ENCODE measurements at regions not wholly inside any gene's neighbourhood (a gene's known extent, or its start where the extent isn't known, plus 50 kb on each side); places are given as distances from the start of the nearest gene placed in this dataset.

GRCh38 chr2:128501006-128501690 lies 182.5 kb upstream of the HS6ST1 start:
- Histone ChIP-seq H3K27ac (ENCODE audit: low read depth in 2 of 2, low read length in 1 of 2) (no peak overlapping the region), H3K4me3 (ENCODE audit: low read depth in 1 of 2, low read length in 2 of 2) (no peak overlapping the region), H3K9me3 (ENCODE audit: control insufficient read depth in 2 of 2, insufficient read depth in 1 of 2, low read depth in 1 of 2, low read length in 1 of 2) (no peaks in the 10 kb centered on the region), H3K27me3 (ENCODE audit: control insufficient read depth in 1 of 2, insufficient read depth in 2 of 2, low read length in 2 of 2) (no peaks in the 10 kb centered on the region), H3K4me1 (ENCODE audit: control insufficient read depth in 2 of 2, insufficient read depth in 2 of 2, low read length in 1 of 2) (no peaks in the 10 kb centered on the region), H3K36me3 (ENCODE audit: control insufficient read depth in 2 of 2, insufficient read depth in 2 of 2, low read length in 1 of 2) (no peaks in the 10 kb centered on the region)
- WGBS, 2 donors, result 74 to 85% methylated on average over 10 to 12 of the region's 12 CpGs

DNA sequence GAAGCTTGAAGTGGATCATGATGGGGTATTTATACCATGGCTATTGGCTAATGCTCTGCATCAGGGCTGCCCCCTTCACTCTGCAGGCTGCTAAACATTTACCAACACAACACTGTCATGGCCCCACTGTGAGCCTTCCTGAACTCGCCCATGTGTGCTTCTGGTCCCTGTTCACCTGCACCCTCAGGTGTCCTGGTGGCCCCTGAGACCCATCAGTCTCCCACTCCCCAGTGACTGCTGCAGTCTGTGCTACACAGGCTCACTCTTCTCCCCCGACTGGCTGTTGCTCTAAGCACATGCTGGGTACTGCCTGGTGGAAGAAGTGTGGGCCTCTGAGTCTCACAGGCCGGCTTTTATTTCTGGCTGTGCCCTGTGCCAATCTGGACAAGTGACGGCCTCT lies 183.0 kb upstream of the HS6ST1 start:
- 90 to 92% methylated on average over 4 of the region's 4 CpGs for WGBS, 2 donors
- Histone ChIP-seq H3K27me3 (ENCODE audit: control insufficient read depth in 1 of 2, insufficient read depth in 2 of 2, low read length in 2 of 2) (no peaks in the 10 kb centered on the region), H3K9me3 (ENCODE audit: control insufficient read depth in 2 of 2, insufficient read depth in 1 of 2, low read depth in 1 of 2, low read length in 1 of 2) (no peaks in the 10 kb centered on the region), H3K36me3 (ENCODE audit: control insufficient read depth in 2 of 2, insufficient read depth in 2 of 2, low read length in 1 of 2) (no peaks in the 10 kb centered on the region), H3K4me1 (ENCODE audit: control insufficient read depth in 2 of 2, insufficient read depth in 2 of 2, low read length in 1 of 2) (no peaks in the 10 kb centered on the region), H3K27ac (ENCODE audit: low read depth in 2 of 2, low read length in 1 of 2) (no peak overlapping the region), H3K4me3 (ENCODE audit: low read depth in 1 of 2, low read length in 2 of 2) (no peak overlapping the region)

- H3K27me3 ChIP-seq (ENCODE audit: control insufficient read depth in 1 of 2, insufficient read depth in 2 of 2, low read length in 2 of 2), result no peaks in the 10 kb centered on the region
- H3K4me3 ChIP-seq (ENCODE audit: low read depth in 1 of 2, low read length in 2 of 2), result no peak overlapping the region
- 89 to 93% methylated on average over 8 of the region's 8 CpGs for WGBS, 2 donors
- no peaks in the 10 kb centered on the region for H3K4me1 ChIP-seq (ENCODE audit: control insufficient read depth in 2 of 2, insufficient read depth in 2 of 2, low read length in 1 of 2)
- no peaks in the 10 kb centered on the region for H3K36me3 ChIP-seq (ENCODE audit: control insufficient read depth in 2 of 2, insufficient read depth in 2 of 2, low read length in 1 of 2)
- H3K9me3 ChIP-seq (ENCODE audit: control insufficient read depth in 2 of 2, insufficient read depth in 1 of 2, low read depth in 1 of 2, low read length in 1 of 2), result no peaks in the 10 kb centered on the region
- H3K27ac ChIP-seq (ENCODE audit: low read depth in 2 of 2, low read length in 1 of 2), result no peak overlapping the region
Observed at GRCh38 chr2:128502200-128502599, 183.5 kb upstream of the HS6ST1 start.

GRCh38 chr2:128502638-128503246 lies 184.1 kb upstream of the HS6ST1 start:
- 93 to 95% methylated on average over 12 of the region's 12 CpGs for WGBS, 2 donors
- Histone ChIP-seq H3K27ac (ENCODE audit: low read depth in 2 of 2, low read length in 1 of 2) (no peak overlapping the region), H3K4me3 (ENCODE audit: low read depth in 1 of 2, low read length in 2 of 2) (no peak overlapping the region), H3K36me3 (ENCODE audit: control insufficient read depth in 2 of 2, insufficient read depth in 2 of 2, low read length in 1 of 2) (no peaks in the 10 kb centered on the region), H3K4me1 (ENCODE audit: control insufficient read depth in 2 of 2, insufficient read depth in 2 of 2, low read length in 1 of 2) (no peaks in the 10 kb centered on the region), H3K9me3 (ENCODE audit: control insufficient read depth in 2 of 2, insufficient read depth in 1 of 2, low read depth in 1 of 2, low read length in 1 of 2) (no peaks in the 10 kb centered on the region), H3K27me3 (ENCODE audit: control insufficient read depth in 1 of 2, insufficient read depth in 2 of 2, low read length in 2 of 2) (no peaks in the 10 kb centered on the region)

- Histone ChIP-seq H3K4me3 (ENCODE audit: low read depth in 1 of 2, low read length in 2 of 2) (no peak overlapping the region), H3K27ac (ENCODE audit: low read depth in 2 of 2, low read length in 1 of 2) (no peak overlapping the region), H3K4me1 (ENCODE audit: control insufficient read depth in 2 of 2, insufficient read depth in 2 of 2, low read length in 1 of 2) (no peaks in the 10 kb centered on the region), H3K36me3 (ENCODE audit: control insufficient read depth in 2 of 2, insufficient read depth in 2 of 2, low read length in 1 of 2) (no peaks in the 10 kb centered on the region), H3K27me3 (ENCODE audit: control insufficient read depth in 1 of 2, insufficient read depth in 2 of 2, low read length in 2 of 2) (no peaks in the 10 kb centered on the region), H3K9me3 (ENCODE audit: control insufficient read depth in 2 of 2, insufficient read depth in 1 of 2, low read depth in 1 of 2, low read length in 1 of 2) (no peaks in the 10 kb centered on the region)
- 82% methylated on average over 19 of the region's 19 CpGs for WGBS, 2 donors
Observed at GRCh38 chr2:128503399-128504245, 185.0 kb upstream of the HS6ST1 start.

GRCh38 chr2:128504246-128505149 lies 185.8 kb upstream of the HS6ST1 start:
- Histone ChIP-seq H3K4me3 (ENCODE audit: low read depth in 1 of 2, low read length in 2 of 2) (no peak overlapping the region), H3K27me3 (ENCODE audit: control insufficient read depth in 1 of 2, insufficient read depth in 2 of 2, low read length in 2 of 2) (no peaks in the 10 kb centered on the region), H3K9me3 (ENCODE audit: control insufficient read depth in 2 of 2, insufficient read depth in 1 of 2, low read depth in 1 of 2, low read length in 1 of 2) (no peaks in the 10 kb centered on the region), H3K36me3 (ENCODE audit: control insufficient read depth in 2 of 2, insufficient read depth in 2 of 2, low read length in 1 of 2) (no peaks in the 10 kb centered on the region), H3K27ac (ENCODE audit: low read depth in 2 of 2, low read length in 1 of 2) (no peak overlapping the region), H3K4me1 (ENCODE audit: control insufficient read depth in 2 of 2, insufficient read depth in 2 of 2, low read length in 1 of 2) (no peaks in the 10 kb centered on the region)
- 79 to 91% methylated on average over 11 of the region's 11 CpGs for WGBS, 2 donors

GRCh38 chr2:128505150-128505490 lies 186.5 kb upstream of the HS6ST1 start:
- H3K27me3 ChIP-seq (ENCODE audit: control insufficient read depth in 1 of 2, insufficient read depth in 2 of 2, low read length in 2 of 2), result no peaks in the 10 kb centered on the region
- 76 to 83% methylated on average over 6 of the region's 6 CpGs for WGBS, 2 donors
- no peak overlapping the region for H3K4me3 ChIP-seq (ENCODE audit: low read depth in 1 of 2, low read length in 2 of 2)
- no peak overlapping the region for H3K27ac ChIP-seq (ENCODE audit: low read depth in 2 of 2, low read length in 1 of 2)
- no peaks in the 10 kb centered on the region for H3K4me1 ChIP-seq (ENCODE audit: control insufficient read depth in 2 of 2, insufficient read depth in 2 of 2, low read length in 1 of 2)
- no peaks in the 10 kb centered on the region for H3K9me3 ChIP-seq (ENCODE audit: control insufficient read depth in 2 of 2, insufficient read depth in 1 of 2, low read depth in 1 of 2, low read length in 1 of 2)
- H3K36me3 ChIP-seq (ENCODE audit: control insufficient read depth in 2 of 2, insufficient read depth in 2 of 2, low read length in 1 of 2), result no peaks in the 10 kb centered on the region

- Histone ChIP-seq H3K9me3 (ENCODE audit: control insufficient read depth in 2 of 2, insufficient read depth in 1 of 2, low read depth in 1 of 2, low read length in 1 of 2) (no peaks in the 10 kb centered on the region), H3K4me1 (ENCODE audit: control insufficient read depth in 2 of 2, insufficient read depth in 2 of 2, low read length in 1 of 2) (no peaks in the 10 kb centered on the region), H3K4me3 (ENCODE audit: low read depth in 1 of 2, low read length in 2 of 2) (no peak overlapping the region), H3K27ac (ENCODE audit: low read depth in 2 of 2, low read length in 1 of 2) (no peak overlapping the region), H3K36me3 (ENCODE audit: control insufficient read depth in 2 of 2, insufficient read depth in 2 of 2, low read length in 1 of 2) (no peaks in the 10 kb centered on the region), H3K27me3 (ENCODE audit: control insufficient read depth in 1 of 2, insufficient read depth in 2 of 2, low read length in 2 of 2) (no peaks in the 10 kb centered on the region)
- WGBS, 2 donors, result 53 to 56% methylated on average over 4 of the region's 4 CpGs
Observed at GRCh38 chr2:128505575-128506526, 187.2 kb upstream of the HS6ST1 start.
